PC-3 (cell line): ENCODE measurements at regions not wholly inside any gene's neighbourhood (a gene's known extent, or its start where the extent isn't known, plus 50 kb on each side); places are given as distances from the start of the nearest gene placed in this dataset.

Experiments
- ATAC-seq: fragments of 200-7000 bp; cut with Tn5 transposase; 2 replicates; pipeline ENCODE4 v1.9.1; 2020; ENCODE audit warnings: mild to moderate bottlenecking, moderate library complexity
- BruUV-seq: library from RNA; stranded (reverse); fragments of 400-500 nt; replicated peaks from 2 replicates; lab custom pipeline; 2021; lab: Mats Ljungman, UMichigan
- CTCF ChIA-PET: fragments of 300-600 bp; sonication (Branson Sonifier 250); formaldehyde crosslinking; loops from one replicate; lab custom pipeline; 2022; ENCODE audit warnings: antibody characterized with exemption; lab: Charles Lee
- POLR2A ChIA-PET: fragments of 300-600 bp; sonication (Branson Sonifier 250); formaldehyde crosslinking; loops from one replicate; lab custom pipeline; 2022; ENCODE audit warnings: antibody characterized with exemption; ENCODE audit not compliant: unreplicated experiment; lab: Charles Lee
- DNase-seq: peaks from one replicate; pipeline ENCODE4 v3.0.0-alpha.2; 2015
- H2AFZ ChIP-seq: fragments of 300-600 bp; sonication (generic); 2 replicates; pipeline ENCODE4 v1.6.0; 2016; ENCODE audit warnings: antibody characterized with exemption, low read length
- H3F3A ChIP-seq: fragments of 300-600 bp; sonication (generic); one replicate; pipeline ENCODE4 v1.6.0; 2017; ENCODE audit warnings: antibody characterized with exemption, low read length, control low read depth, mild to moderate bottlenecking; ENCODE audit not compliant: unreplicated experiment
- H3K27ac ChIP-seq: fragments of 300-600 bp; sonication (generic); 2 replicates; pipeline ENCODE4 v1.5.1; 2016; ENCODE audit warnings: mild to moderate bottlenecking, low read length
- H3K27me3 ChIP-seq: fragments of 300-600 bp; sonication (generic); 2 replicates; pipeline ENCODE4 v1.6.1; 2016; ENCODE audit warnings: low read length, mixed read lengths
- H3K36me3 ChIP-seq: fragments of 300-600 bp; sonication (generic); 2 replicates; pipeline ENCODE4 v1.6.1; 2016; ENCODE audit warnings: low read depth, mixed run types, low read length, mixed read lengths
- H3K4me1 ChIP-seq: fragments of 300-600 bp; sonication (generic); 2 replicates; pipeline ENCODE4 v1.5.1; 2016; ENCODE audit warnings: low read length; ENCODE audit not compliant: insufficient read depth
- H3K4me2 ChIP-seq: fragments of 300-600 bp; sonication (generic); 2 replicates; pipeline ENCODE4 v1.6.0; 2016; ENCODE audit warnings: low read length
- H3K4me3 ChIP-seq: fragments of 300-600 bp; sonication (generic); 2 replicates; pipeline ENCODE4 v1.5.1; 2016; ENCODE audit warnings: mild to moderate bottlenecking, low read length, mixed read lengths
- H3K79me2 ChIP-seq: fragments of 300-600 bp; sonication (generic); 2 replicates; pipeline ENCODE4 v1.6.1; 2017; ENCODE audit warnings: low read length, mixed read lengths
- H3K9ac ChIP-seq: fragments of 300-600 bp; sonication (generic); 2 replicates; pipeline ENCODE4 v1.6.0; 2016; ENCODE audit warnings: mild to moderate bottlenecking, low read length
- H3K9me2 ChIP-seq: fragments of 300-600 bp; sonication (generic); replicated peaks from 2 replicates; pipeline ENCODE4 v1.6.1; 2016; ENCODE audit warnings: mixed run types, low read length, mixed read lengths
- H3K9me3 ChIP-seq: fragments of 300-600 bp; sonication (generic); 2 replicates; pipeline ENCODE4 v1.6.1; 2016; ENCODE audit warnings: low read length, mixed read lengths
- H4K20me1 ChIP-seq: fragments of 300-600 bp; sonication (generic); 2 replicates; pipeline ENCODE4 v1.6.1; 2016; ENCODE audit warnings: low read length, mixed read lengths
- EZH2 ChIP-seq: fragments of 300-600 bp; sonication (generic); IDR thresholded peaks from one replicate; pipeline ENCODE4 v1.6.1; 2017; ENCODE audit warnings: antibody characterized with exemption, mild to moderate bottlenecking, low read length; ENCODE audit not compliant: unreplicated experiment
- EZH2phosphoT487 ChIP-seq: fragments of 300-600 bp; sonication (generic); IDR thresholded peaks from 2 replicates; pipeline ENCODE4 v1.6.1; 2018; ENCODE audit warnings: mild to moderate bottlenecking, antibody characterized with exemption, low read length, borderline replicate concordance
- intact Hi-C: fragments of 100-400 bp; cut with micrococcal nuclease; formaldehyde crosslinking; loops from 2 replicates; pipeline ENCODE4 v1.9.0; 2023
- TF ChIP-seq, protein P1 (sequence below): fragments of 300-600 bp; sonication (generic); conservative IDR thresholded peaks from 2 replicates; pipeline ENCODE4 v1.5.1; 2017; ENCODE audit warnings: antibody characterized with exemption, low read depth, mild to moderate bottlenecking, low read length

DNA sequence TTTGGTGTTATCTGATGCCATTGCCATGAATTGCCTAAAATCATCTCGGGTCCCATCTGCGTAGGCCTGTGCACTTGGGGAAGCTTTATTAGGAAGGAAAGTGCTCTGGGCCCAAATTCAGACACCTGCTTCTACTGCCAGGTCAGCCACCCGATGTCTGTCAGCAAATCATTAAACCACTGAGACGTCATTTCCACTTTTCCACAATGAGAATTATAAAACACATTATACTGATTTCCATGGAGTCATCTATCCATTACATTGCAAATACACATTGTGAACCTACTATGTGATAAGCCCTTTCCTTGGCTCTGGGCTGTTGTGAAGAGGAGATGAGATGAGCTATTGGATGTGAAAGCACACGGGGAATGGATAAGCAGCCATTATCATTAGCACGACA is 1022.9 kb downstream of the BCL11B start:
- Histone ChIP-seq H3K9me3 (no peaks in the 10 kb centered on the region), H3K4me3 (no peak overlapping the region), H3K4me2 (no peak overlapping the region), H3K9me2 (no peaks in the 10 kb centered on the region), H2AFZ (no peak overlapping the region), H3K79me2 (no peaks in the 10 kb centered on the region), H3F3A (no peaks in the 10 kb centered on the region), H4K20me1 (no peaks in the 10 kb centered on the region), H3K27me3 (no peaks in the 10 kb centered on the region), H3K4me1 (no peaks in the 10 kb centered on the region), H3K36me3 (no peaks in the 10 kb centered on the region), H3K9ac (no peak overlapping the region), H3K27ac (no peak overlapping the region)
- ChIA-PET POLR2A (no interaction called here), CTCF (no interaction called here)
- no TSS peak for BruUV-seq
- ATAC-seq (no peak), DNase-seq (no peak)
- intact Hi-C loops, result no loop called here
- TF ChIP-seq, protein P1, sequence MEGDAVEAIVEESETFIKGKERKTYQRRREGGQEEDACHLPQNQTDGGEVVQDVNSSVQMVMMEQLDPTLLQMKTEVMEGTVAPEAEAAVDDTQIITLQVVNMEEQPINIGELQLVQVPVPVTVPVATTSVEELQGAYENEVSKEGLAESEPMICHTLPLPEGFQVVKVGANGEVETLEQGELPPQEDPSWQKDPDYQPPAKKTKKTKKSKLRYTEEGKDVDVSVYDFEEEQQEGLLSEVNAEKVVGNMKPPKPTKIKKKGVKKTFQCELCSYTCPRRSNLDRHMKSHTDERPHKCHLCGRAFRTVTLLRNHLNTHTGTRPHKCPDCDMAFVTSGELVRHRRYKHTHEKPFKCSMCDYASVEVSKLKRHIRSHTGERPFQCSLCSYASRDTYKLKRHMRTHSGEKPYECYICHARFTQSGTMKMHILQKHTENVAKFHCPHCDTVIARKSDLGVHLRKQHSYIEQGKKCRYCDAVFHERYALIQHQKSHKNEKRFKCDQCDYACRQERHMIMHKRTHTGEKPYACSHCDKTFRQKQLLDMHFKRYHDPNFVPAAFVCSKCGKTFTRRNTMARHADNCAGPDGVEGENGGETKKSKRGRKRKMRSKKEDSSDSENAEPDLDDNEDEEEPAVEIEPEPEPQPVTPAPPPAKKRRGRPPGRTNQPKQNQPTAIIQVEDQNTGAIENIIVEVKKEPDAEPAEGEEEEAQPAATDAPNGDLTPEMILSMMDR, result no peak
- TF ChIP-seq EZH2 (no peak), EZH2phosphoT487 (no peak)

DNA sequence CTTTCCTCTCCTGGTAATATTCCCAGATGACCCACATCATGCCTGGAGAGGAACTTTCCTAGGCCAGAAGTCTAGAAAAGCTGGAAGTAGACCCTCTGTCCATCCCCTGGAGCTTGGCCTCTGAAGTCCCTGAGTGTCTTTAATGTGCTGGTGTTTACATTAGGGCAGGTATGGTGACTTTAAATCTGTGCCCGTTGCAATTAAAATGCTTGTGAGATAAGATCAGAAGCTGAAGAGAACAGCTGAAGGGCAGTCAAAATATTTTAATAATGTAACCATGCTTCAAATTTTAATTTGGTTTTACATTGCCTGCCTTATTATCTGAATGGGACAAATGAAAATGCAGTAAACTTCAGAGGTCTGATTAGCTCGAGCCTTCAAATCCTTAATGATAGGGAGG is 1022.5 kb downstream of the BCL11B start:
- Histone ChIP-seq H3K36me3 (no peaks in the 10 kb centered on the region), H2AFZ (no peak overlapping the region), H3K4me1 (no peaks in the 10 kb centered on the region), H3K27me3 (no peaks in the 10 kb centered on the region), H3K9me3 (no peaks in the 10 kb centered on the region), H3K9ac (no peak overlapping the region), H3K79me2 (no peaks in the 10 kb centered on the region), H3K27ac (no peak overlapping the region), H3K4me3 (no peak overlapping the region), H3K4me2 (no peak overlapping the region), H3K9me2 (no peaks in the 10 kb centered on the region), H4K20me1 (no peaks in the 10 kb centered on the region), H3F3A (no peaks in the 10 kb centered on the region)
- DNase-seq (no peak), ATAC-seq (no peak)
- TF ChIP-seq EZH2phosphoT487 (no peak), EZH2 (no peak)
- TF ChIP-seq, protein P1, result no peak
- intact Hi-C loops, result no loop called here
- CTCF ChIA-PET, result no interaction called here
- BruUV-seq, result no TSS peak
- POLR2A ChIA-PET, result no interaction called here

DNA sequence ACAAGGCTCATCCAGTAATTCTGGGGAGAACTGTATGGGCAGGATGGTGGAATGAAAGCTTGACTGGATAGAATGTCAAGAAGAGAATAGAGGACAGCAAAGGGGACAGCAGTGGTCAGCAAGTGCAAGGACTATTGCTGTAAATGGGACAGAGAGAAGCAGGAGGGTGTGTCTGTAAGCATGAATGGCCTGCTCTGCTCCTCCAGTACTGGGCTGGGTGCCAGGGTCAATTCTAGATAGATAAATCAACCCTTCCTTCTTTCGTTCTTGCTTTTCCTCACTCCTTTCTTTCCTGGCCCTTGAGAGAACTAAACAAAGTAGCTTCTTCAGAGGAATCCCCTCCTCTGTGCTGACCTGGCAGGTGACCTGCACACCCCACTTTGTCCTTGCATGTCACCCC is 1019.2 kb downstream of the BCL11B start:
- TF ChIP-seq, protein P1, result no peak
- TF ChIP-seq EZH2phosphoT487 (no peak), EZH2 (no peak)
- H3F3A ChIP-seq, result no peaks in the 10 kb centered on the region
- H3K79me2 ChIP-seq, result no peaks in the 10 kb centered on the region
- POLR2A ChIA-PET, result no interaction called here
- H3K27ac ChIP-seq, result no peak overlapping the region
- H2AFZ ChIP-seq, result no peak overlapping the region
- no peaks in the 10 kb centered on the region for H3K9me2 ChIP-seq
- no peaks in the 10 kb centered on the region for H4K20me1 ChIP-seq
- H3K36me3 ChIP-seq, result no peaks in the 10 kb centered on the region
- CTCF ChIA-PET, result no interaction called here
- no peak overlapping the region for H3K4me2 ChIP-seq
- intact Hi-C loops, result no loop called here
- no peak for ATAC-seq
- no TSS peak for BruUV-seq
- no peaks in the 10 kb centered on the region for H3K9me3 ChIP-seq
- no peak overlapping the region for H3K9ac ChIP-seq
- no peak for DNase-seq
- no peaks in the 10 kb centered on the region for H3K27me3 ChIP-seq
- no peak overlapping the region for H3K4me3 ChIP-seq
- no peaks in the 10 kb centered on the region for H3K4me1 ChIP-seq
